ENCODE measurements at regions not wholly inside any gene's neighbourhood (a gene's known extent, or its start where the extent isn't known, plus 50 kb on each side); places are given as distances from the start of the nearest gene placed in this dataset.

DNA sequence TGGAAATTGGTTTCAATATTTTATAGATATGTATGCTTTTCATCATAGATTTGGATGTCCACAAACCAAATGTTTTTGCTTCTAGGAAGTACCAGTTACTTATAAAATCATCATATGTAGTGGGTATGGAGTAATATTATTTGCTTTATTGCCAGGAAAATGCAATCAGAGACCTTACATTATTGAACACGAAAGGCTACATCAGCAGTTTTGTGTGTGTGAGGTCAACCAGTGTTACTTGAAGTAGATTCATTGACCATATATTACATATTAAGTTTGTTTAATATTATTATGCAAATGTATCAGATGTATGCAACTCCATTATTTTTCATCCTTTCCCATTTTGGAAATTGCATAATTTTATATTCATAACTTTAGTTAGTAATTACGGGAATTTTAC lies 219.1 kb upstream of the MMADHC start:
- TF ChIP-seq, protein P1, sequence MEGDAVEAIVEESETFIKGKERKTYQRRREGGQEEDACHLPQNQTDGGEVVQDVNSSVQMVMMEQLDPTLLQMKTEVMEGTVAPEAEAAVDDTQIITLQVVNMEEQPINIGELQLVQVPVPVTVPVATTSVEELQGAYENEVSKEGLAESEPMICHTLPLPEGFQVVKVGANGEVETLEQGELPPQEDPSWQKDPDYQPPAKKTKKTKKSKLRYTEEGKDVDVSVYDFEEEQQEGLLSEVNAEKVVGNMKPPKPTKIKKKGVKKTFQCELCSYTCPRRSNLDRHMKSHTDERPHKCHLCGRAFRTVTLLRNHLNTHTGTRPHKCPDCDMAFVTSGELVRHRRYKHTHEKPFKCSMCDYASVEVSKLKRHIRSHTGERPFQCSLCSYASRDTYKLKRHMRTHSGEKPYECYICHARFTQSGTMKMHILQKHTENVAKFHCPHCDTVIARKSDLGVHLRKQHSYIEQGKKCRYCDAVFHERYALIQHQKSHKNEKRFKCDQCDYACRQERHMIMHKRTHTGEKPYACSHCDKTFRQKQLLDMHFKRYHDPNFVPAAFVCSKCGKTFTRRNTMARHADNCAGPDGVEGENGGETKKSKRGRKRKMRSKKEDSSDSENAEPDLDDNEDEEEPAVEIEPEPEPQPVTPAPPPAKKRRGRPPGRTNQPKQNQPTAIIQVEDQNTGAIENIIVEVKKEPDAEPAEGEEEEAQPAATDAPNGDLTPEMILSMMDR (conservative IDR thresholded peaks at IDR 0.05 in 1 of 2, IDR thresholded peaks at IDR 0.05 in 1 of 2; ENCODE audit: extremely low read depth in 1 of 2, insufficient read depth in 1 of 2, low read depth in 1 of 2, low read length in 2 of 2): no peak
- TF ChIP-seq EZH2 (IDR thresholded peaks at IDR 0.05; ENCODE audit: borderline replicate concordance, low read length): no peak
